ENCODE measurements at regions not wholly inside any gene's neighbourhood (a gene's known extent, or its start where the extent isn't known, plus 50 kb on each side); places are given as distances from the start of the nearest gene placed in this dataset.

DNA sequence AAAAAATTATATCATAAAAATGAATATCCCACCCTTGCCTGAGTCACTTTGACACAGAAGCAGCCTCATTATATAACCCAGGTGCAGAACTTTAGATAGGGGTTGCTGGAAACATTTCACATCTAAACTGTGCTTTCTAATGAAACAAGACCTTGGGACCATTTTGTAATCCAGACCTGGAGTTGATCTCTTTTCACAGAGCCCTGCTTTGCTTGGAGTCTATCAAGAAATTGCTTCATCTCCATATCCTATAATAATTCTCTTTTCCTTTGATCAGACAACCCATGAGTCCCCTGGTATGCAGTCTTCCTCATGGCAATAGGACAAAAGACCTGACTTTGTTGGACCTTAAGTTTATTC lies 76.3 kb downstream of the HSD17B6 start:
- TF ChIP-seq, protein P1, sequence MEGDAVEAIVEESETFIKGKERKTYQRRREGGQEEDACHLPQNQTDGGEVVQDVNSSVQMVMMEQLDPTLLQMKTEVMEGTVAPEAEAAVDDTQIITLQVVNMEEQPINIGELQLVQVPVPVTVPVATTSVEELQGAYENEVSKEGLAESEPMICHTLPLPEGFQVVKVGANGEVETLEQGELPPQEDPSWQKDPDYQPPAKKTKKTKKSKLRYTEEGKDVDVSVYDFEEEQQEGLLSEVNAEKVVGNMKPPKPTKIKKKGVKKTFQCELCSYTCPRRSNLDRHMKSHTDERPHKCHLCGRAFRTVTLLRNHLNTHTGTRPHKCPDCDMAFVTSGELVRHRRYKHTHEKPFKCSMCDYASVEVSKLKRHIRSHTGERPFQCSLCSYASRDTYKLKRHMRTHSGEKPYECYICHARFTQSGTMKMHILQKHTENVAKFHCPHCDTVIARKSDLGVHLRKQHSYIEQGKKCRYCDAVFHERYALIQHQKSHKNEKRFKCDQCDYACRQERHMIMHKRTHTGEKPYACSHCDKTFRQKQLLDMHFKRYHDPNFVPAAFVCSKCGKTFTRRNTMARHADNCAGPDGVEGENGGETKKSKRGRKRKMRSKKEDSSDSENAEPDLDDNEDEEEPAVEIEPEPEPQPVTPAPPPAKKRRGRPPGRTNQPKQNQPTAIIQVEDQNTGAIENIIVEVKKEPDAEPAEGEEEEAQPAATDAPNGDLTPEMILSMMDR (IDR thresholded peaks at IDR 0.05; ENCODE audit: poor library complexity, severe bottlenecking) = no peak
- TF ChIP-seq RAD21 (conservative IDR thresholded peaks at IDR 0.05) (no peak), TAF1 (IDR thresholded peaks at IDR 0.05; ENCODE audit: low read depth) (no peak), SMC3 (conservative IDR thresholded peaks at IDR 0.05; ENCODE audit: poor library complexity) (no peak), MXI1 (conservative IDR thresholded peaks at IDR 0.05; ENCODE audit: poor library complexity, severe bottlenecking) (no peak), EZH2 (IDR thresholded peaks at IDR 0.05; ENCODE audit: borderline replicate concordance, insufficient read depth, low read length, poor library complexity, severe bottlenecking) (no peak)
